Stromal cell of bone marrow (primary cell): ENCODE measurements at regions not wholly inside any gene's neighbourhood (a gene's known extent, or its start where the extent isn't known, plus 50 kb on each side); places are given as distances from the start of the nearest gene placed in this dataset.

Source experiments
- DNase-seq: peaks from one replicate; pipeline ENCODE4 v3.0.0-alpha.2; 2012; ENCODE audit warnings: low read depth

GRCh38 chr9:105861972-105862371 lies 167.6 kb downstream of the TMEM38B start:
- DNase-seq, result no peak

DNA sequence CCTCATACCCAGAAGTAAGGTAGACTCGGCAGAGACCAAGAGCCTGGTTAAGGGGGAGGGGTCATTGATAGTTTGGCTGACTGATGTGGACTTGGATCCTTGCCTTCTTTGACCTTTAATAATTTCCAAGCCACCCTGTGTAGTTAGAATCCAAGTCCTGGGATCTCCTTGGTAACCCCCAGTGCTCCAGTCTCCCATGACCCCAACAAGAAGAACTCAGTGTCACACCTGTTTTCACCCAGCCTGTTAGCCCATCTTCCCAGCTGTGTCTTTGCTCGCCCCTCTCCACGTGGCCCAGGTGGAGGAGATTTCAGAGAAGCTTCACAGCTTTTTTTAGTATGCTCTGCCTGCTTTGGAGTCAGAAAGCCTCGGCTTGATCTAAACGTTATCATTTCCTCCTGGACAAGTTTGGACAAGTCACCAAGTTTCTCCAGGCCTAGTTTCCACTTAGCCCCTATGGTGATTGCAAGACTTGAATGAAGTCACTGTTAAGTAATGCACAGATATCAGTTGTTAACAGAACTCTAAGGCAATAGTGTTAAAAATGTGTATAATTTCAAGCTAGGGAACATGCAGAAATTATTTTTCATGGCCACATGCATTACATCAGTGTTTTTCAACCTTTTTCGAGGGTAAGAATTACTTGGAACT lies 170.0 kb downstream of the TMEM38B start:
- no peak for DNase-seq

DNA sequence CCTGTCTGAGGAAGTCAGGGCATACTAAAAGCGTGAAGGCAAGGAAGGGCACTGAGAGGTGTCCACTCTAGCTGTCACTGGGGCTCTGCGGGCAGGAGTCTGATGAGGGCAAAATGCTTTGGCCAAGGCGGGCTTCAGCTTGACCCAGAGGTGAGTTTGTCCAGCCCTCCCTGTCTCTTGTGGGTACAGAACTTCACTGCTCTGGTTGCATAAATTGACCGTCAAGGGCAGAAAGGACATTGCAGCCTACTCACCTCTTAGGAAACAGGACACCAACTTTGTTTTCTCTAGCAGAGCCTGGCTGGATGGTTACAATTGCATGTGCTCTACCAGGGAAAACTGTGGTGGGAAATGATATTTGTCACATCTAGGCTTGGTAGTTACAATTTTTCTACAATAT lies 170.9 kb downstream of the TMEM38B start:
- no peak for DNase-seq

- no peak for DNase-seq
Observed at GRCh38 chr9:105871540-105871939, 177.2 kb downstream of the TMEM38B start.

DNA sequence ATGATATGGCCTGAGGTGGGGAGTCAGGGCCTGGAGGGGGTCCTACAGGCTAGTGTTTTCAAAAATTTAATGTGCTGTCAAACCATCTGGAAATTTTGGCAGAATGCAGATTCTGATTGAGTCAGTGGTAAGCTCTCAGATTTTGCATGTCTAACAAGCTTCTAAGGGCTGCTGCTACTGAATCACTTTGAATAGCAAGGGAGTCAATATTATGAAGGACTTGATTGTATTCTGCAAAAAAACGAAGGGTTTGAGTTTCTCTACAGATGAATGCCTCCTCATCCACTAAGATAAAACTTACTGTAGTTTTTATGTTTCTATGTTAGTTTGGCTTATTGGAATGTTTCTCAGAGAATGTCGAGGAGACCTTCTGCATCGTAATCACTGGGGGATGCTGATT lies 179.5 kb downstream of the TMEM38B start:
- no peak for DNase-seq

DNA sequence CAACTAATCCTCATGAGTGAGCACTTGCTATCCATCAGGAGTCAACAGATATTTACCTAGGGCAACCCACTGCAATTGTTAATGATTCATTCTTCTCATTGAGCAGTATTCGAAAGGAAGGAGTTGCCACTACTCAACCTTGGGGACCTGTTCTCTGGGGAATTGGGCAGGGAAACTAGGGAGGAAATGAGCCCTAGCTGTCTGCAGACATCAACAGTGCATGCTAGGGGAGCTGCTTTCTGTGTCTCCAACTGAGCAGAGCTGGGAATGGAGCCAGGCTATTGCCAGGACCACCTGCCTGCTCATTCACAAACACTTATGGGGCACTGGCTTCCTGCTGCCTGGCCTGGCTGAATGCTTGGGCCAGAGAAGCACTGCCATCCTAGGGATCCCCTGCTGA lies 183.4 kb downstream of the TMEM38B start:
- DNase-seq, result no peak

DNA sequence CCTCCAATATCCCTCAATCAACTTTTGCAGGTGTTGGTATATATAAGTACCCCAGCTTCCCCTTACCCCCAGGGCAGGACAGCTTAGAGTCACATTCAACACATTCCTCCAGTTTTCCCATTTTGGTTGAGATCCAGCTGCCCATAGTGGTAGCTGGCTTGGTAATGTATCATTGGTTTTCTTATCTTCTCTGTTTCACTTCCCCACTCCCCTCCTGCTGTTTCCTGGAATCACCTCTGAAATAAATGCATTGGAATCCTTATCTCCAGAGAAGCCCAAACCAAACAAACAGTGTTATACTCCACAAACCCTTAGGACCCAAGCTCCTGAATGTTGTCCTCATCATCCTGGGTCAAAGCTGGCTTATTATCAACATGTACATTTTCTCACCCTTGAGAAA lies 184.8 kb downstream of the TMEM38B start:
- DNase-seq, result no peak

GRCh38 chr9:105880517-105880916 lies 186.2 kb downstream of the TMEM38B start:
- no peak for DNase-seq

GRCh38 chr9:105881021-105881420 lies 186.7 kb downstream of the TMEM38B start:
- no peak for DNase-seq

GRCh38 chr9:105881654-105882349 lies 187.5 kb downstream of the TMEM38B start:
- peak; percentile 18 for DNase-seq

GRCh38 chr9:105883847-105884246 lies 189.5 kb downstream of the TMEM38B start:
- DNase-seq, result no peak

DNA sequence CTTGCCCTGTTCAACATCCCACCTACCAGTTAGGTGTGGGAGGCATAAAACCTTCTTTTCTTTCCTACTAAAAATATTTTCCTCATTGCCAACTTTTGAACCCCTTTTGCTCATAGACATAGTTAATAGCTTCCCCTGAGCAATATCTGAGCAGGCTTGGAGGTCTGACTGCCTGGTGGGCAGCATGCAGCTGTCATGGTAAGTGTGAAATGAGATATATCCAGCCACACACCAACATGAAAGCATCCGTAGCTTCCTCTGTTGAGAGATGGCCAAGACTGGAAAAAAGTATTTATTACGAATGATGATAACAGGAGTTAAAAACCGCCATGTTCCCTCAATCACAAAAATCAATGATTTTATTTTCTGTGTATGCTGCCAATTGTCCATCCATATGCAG lies 190.1 kb downstream of the TMEM38B start:
- no peak for DNase-seq

GRCh38 chr9:105886136-105886535 lies 191.8 kb downstream of the TMEM38B start:
- no peak for DNase-seq

- DNase-seq, result no peak
Observed at GRCh38 chr9:105887679-105888078, 193.3 kb downstream of the TMEM38B start.

- no peak for DNase-seq
Observed at GRCh38 chr9:105890046-105890822, 195.9 kb downstream of the TMEM38B start.

DNA sequence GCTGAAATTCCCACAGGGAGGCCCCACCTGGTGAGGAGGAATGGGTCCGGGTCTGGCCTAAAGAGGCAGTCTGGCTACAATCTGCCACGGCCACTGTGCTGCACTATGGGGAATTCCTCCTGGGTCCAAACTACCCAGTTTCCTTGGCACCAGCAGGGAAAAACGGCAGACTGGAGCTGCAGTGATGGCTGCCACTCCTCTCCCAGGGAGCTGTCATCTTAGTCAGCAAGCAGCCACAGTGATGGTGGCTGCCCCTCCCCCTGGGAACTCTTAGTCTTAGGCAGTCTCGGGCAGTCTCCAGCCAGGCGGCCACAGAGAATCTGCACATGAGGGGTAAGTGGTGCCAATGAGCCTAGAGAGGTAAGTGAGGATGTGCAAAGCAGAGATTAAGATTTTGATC lies 205.8 kb downstream of the TMEM38B start:
- no peak for DNase-seq

DNA sequence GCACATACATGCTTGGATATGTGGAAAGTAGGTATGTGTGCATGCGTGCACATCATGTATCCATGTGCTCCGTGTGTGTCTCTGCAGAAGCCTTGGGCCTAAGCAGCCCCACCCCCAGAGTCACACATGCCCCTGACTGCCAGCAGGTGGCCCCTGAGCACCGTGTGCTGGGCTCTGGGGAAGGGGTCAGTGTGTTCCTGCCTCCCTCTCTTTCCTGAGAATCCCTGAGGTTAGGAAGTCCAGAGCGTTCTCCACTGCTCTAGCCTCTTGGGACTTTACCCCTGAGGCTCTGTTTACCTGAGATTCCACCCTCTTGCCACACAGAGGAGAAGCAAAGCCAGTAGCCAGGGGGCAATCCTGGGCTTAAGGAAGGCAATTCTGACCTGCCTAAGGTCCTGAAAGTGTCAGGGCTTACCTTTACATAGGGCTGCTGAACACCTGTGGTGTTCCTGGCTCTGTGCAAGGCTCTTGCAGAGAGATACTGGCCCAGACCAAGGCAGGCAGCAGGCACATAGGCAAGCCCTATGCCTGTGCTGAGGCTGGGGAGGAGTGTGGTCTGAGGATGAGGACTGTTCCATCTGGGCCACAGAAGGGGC lies 207.3 kb downstream of the TMEM38B start:
- no peak for DNase-seq

- peak; percentile 17 for DNase-seq
Observed at GRCh38 chr9:105908069-105908468, 213.7 kb downstream of the TMEM38B start.

DNA sequence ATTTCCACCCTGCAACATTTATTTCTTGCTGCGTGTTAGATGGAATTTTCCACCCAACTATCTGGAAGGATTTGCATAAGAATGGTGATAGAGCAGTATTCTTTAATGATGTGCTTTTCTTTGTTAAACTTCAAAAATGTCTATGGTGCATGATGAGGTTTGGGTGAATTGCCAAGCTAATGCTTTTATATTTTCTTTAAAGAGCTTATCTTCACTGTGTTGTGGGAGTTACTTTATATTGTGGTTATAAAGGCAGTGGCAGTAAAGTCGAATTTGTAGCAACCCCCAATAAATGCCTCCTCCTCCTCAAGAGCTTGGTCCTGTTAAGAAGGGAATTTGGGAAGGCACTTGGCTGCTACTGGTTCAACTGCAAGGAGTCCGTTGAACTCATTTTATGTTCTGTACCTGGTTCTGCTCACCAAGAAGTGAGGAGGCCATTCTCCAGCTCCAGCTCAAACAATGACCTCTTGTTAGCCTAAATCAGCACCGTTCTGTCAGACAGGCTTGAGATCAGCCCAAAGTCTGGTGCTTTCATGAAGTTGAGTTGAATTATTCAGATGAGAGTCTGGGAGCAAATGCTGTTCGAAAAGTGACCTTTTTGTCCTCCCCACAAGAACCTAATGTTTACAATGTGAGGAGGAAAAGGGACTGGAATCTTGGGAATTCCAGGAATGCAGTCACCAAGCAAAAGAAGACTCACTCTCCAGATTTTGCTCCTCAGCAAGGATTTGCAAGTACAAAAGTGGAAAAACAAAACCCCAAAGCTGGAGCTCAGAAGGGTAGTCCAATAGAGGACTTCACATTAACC lies 217.0 kb downstream of the TMEM38B start:
- DNase-seq, result no peak

DNA sequence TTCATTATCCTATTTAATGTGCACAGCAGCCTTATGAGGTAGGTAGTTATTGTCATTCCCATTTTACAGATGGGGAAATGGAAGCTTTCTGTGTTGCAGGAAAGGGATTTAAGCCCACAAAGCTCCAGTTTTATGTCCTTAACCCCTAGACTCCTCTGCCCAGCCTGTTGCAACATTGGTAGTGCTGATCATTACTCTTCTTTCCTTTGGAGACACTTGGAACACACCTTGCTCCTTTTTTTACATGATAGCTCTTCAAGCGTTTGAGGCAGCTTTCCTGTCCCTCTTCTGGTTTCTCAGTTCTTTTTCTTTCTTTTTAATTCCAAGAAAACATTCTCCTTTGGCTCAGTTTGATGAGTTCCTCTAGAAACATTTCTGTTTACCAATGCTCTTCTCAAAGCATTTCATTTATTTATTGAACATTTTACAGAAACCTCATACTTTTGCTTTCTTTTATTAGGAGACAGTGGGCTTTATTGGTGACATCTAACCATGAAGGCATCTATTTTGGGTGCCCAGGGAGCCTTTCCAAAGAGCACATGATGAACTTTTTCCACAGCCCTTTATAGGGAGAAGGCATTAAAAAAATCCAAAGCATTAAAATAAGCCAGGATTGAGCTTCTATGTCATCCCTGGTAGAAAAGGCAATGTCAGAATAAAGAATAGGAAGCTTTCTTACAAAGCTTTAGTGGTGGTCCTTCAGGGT lies 218.0 kb downstream of the TMEM38B start:
- DNase-seq, result no peak

- DNase-seq, result no peak
Observed at GRCh38 chr9:105912863-105913516, 218.6 kb downstream of the TMEM38B start.
